Lower lobe of right lung (tissue), 2 donors: ENCODE measurements at regions not wholly inside any gene's neighbourhood (a gene's known extent, or its start where the extent isn't known, plus 50 kb on each side); places are given as distances from the start of the nearest gene placed in this dataset.
A peak's percentile ranks its signal among the peaks of the same experiment; 100 is the strongest.

Source experiments
- ATAC-seq, 2 donors: fragments of 200-7000 bp; cut with Tn5 transposase; one replicate each; pipeline ENCODE4 v1.9.1; 2020 to 2022; ENCODE audit warnings: mild to moderate bottlenecking in 2 of 2, moderate library complexity in 2 of 2
- DNase-seq: peaks from one replicate; pipeline ENCODE4 v3.0.0-alpha.2; 2020
- H3K27ac ChIP-seq: fragments of 200-600 bp; one replicate; pipeline ENCODE4 v1.8.0; 2022
- H3K27me3 ChIP-seq: fragments of 200-600 bp; one replicate; pipeline ENCODE4 v1.8.0; 2022; ENCODE audit warnings: low read depth
- H3K36me3 ChIP-seq: fragments of 200-600 bp; one replicate; pipeline ENCODE4 v1.8.0; 2022; ENCODE audit warnings: mild to moderate bottlenecking
- H3K4me1 ChIP-seq: fragments of 200-600 bp; one replicate; pipeline ENCODE4 v1.8.0; 2022
- H3K4me3 ChIP-seq: fragments of 200-600 bp; one replicate; pipeline ENCODE4 v1.8.0; 2022; ENCODE audit warnings: mild to moderate bottlenecking
- H3K9me3 ChIP-seq: fragments of 200-600 bp; one replicate; pipeline ENCODE4 v1.8.0; 2022
- intact Hi-C: fragments of 100-400 bp; cut with DNase I; formaldehyde crosslinking; loops from one replicate; pipeline ENCODE4 v1.11.0; 2022
- TF ChIP-seq, protein P1 (sequence below): fragments of 200-600 bp; IDR thresholded peaks from one replicate; pipeline ENCODE4 v1.8.0; 2022; ENCODE audit warnings: antibody characterized with exemption, mild to moderate bottlenecking
- donor health status: DM: no; HTN: yes; CAD: no; lungs with severe emphysema.

DNA sequence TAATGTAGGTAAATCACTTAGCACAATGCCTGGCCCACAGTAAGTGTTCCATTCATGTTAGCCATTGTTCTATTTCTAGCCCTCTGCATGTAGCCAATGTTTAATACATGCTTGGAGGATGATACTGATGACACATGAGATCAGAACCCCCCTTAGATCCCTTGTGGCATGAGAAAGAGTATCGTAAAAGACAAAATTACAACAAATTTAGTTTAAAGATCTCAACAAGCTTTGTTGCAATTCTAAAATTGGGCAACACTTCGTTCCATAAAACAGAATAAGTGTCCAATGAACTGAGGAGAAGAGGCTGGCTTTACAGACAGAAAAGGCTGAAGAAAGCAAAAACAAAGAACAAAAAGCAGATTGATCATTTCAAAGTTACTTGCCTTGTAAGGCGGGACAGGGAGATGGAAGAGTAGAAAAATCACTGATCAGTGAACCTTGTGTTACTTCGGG, 148.7 kb upstream of the SLC1A4 start:
- no peak for ATAC-seq
- H3K9me3 ChIP-seq: no peaks in the 10 kb centered on the region
- H3K27ac ChIP-seq: peak overlapping the region; percentile 49
- no peaks in the 10 kb centered on the region for H3K27me3 ChIP-seq
- DNase-seq: no peak
- TF ChIP-seq, protein P1, sequence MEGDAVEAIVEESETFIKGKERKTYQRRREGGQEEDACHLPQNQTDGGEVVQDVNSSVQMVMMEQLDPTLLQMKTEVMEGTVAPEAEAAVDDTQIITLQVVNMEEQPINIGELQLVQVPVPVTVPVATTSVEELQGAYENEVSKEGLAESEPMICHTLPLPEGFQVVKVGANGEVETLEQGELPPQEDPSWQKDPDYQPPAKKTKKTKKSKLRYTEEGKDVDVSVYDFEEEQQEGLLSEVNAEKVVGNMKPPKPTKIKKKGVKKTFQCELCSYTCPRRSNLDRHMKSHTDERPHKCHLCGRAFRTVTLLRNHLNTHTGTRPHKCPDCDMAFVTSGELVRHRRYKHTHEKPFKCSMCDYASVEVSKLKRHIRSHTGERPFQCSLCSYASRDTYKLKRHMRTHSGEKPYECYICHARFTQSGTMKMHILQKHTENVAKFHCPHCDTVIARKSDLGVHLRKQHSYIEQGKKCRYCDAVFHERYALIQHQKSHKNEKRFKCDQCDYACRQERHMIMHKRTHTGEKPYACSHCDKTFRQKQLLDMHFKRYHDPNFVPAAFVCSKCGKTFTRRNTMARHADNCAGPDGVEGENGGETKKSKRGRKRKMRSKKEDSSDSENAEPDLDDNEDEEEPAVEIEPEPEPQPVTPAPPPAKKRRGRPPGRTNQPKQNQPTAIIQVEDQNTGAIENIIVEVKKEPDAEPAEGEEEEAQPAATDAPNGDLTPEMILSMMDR: no peak
- intact Hi-C loops: no loop called here
- H3K36me3 ChIP-seq: no peaks in the 10 kb centered on the region
- no peak overlapping the region for H3K4me3 ChIP-seq
- peaks cover 20% of the 10 kb centered on the region for H3K4me1 ChIP-seq

DNA sequence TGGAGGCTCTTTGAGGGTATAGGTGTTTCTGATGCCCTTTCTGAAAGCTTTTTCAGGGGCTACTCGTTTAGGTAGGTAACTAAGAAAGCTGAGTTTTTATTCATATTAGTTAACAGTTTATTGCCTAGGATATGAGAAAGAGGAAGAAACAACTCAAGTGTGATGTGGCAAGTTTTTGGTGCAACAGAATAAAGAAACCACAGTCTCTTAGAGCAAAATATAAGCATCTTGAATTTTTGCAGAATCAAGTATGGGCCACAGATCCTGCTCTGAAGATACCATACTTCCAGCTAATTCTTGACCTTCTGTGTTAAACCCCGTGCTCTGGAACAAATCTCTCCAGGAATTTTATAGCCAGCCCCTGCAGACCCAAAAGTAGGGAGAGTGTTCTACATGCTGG, 147.7 kb upstream of the SLC1A4 start:
- Histone ChIP-seq H3K27me3 (no peaks in the 10 kb centered on the region), H3K36me3 (no peaks in the 10 kb centered on the region), H3K9me3 (no peaks in the 10 kb centered on the region), H3K4me3 (no peak overlapping the region), H3K27ac (no peak overlapping the region), H3K4me1 (peaks cover 30% of the 10 kb centered on the region)
- intact Hi-C loops: no loop called here
- ATAC-seq (no peak), DNase-seq (no peak)
- TF ChIP-seq, protein P1: no peak

DNA sequence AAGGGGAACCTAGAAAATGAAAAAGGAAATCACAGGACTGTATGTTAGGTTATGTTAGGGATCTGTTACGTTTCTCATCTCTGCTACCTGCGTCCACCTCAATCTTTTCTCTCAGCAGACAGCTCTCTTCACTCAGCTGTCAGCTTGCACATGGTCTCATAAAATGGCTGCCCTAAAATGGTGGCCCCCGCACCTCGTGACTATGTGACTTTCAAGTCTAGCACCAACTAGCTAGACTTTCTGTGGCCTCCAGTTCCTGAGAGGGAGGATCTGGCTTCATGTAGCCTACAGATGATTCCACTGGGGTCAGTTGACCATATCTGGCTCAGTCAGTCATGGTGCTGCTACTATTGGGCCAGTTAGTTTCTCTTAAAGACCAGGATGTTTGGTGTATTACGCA, 147.2 kb upstream of the SLC1A4 start:
- Histone ChIP-seq H3K4me1 (peaks cover 32% of the 10 kb centered on the region), H3K36me3 (no peaks in the 10 kb centered on the region), H3K27ac (no peak overlapping the region), H3K4me3 (no peak overlapping the region), H3K27me3 (no peaks in the 10 kb centered on the region), H3K9me3 (no peaks in the 10 kb centered on the region)
- ATAC-seq (no peak), DNase-seq (no peak)
- TF ChIP-seq, protein P1: no peak
- intact Hi-C loops: no loop called here

DNA sequence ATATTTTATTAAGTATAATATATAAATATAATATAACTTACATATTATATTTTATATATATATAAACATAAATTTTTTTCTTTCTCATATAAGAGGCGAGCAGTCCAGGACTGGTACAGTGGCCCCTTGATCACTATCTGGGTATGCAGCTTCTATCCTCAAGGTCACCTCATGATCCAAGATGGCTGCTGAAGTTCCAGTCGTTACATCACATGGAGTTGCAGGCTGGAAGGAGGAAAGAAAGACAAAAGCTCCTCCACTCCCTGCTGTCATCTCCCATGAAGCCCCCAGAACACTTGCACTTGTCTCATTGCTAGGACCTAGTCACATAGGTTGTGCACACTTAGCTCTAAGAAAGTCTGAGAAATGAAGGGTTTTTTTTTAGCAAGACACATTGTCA, 145.1 kb upstream of the SLC1A4 start:
- TF ChIP-seq, protein P1: no peak
- intact Hi-C loops: no loop called here
- no peak overlapping the region for H3K4me3 ChIP-seq
- H3K36me3 ChIP-seq: no peaks in the 10 kb centered on the region
- no peak for ATAC-seq
- H3K27ac ChIP-seq: no peak overlapping the region
- H3K4me1 ChIP-seq: peaks cover 25% of the 10 kb centered on the region
- no peaks in the 10 kb centered on the region for H3K27me3 ChIP-seq
- no peaks in the 10 kb centered on the region for H3K9me3 ChIP-seq
- no peak for DNase-seq

DNA sequence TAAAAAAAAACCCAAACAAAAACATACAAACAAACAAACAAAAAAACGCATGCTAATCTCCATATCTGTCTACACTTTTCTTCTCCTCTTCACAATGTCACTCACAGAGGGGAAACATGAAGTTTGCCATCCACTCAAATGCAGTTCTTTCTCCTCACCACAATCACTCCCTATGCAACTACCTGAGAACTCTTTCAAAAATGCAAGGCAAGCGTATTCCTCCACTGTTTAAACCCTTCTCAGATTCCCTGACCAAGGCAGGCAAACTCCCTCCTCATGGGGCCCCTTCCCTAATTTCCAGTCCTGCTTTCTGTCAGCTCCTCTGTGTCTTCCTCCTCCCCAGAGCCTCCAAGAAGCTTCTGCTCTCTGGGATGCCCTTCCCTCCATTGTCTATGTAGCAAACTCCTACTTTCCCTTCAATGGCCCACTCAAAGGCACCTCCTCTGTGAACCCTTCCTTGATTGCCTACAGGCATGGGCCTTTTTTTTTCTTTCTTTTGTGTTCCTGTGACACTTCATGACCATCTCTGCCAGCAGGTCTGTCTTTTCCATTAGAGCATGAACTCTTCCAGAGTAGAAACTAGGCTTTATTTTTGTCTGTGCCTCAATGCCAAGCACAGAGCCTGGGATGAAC, 143.8 kb upstream of the SLC1A4 start:
- peaks cover 16% of the 10 kb centered on the region for H3K4me1 ChIP-seq
- H3K36me3 ChIP-seq: no peaks in the 10 kb centered on the region
- H3K27me3 ChIP-seq: no peaks in the 10 kb centered on the region
- intact Hi-C loops: no loop called here
- no peak for DNase-seq
- no peaks in the 10 kb centered on the region for H3K9me3 ChIP-seq
- no peak for ATAC-seq
- TF ChIP-seq, protein P1: no peak
- H3K4me3 ChIP-seq: no peak overlapping the region
- H3K27ac ChIP-seq: no peak overlapping the region
